HG03139 (cell line): ENCODE measurements at regions not wholly inside any gene's neighbourhood (a gene's known extent, or its start where the extent isn't known, plus 50 kb on each side); places are given as distances from the start of the nearest gene placed in this dataset.
"Not testable (repeated sequence)": the region's sequence is repeated elsewhere in the genome, so short reads cannot be mapped to it uniquely, and the experiment has no call there.

Source experiments
- ATAC-seq: cut with Tn5 transposase; IDR thresholded peaks from one replicate; pipeline ENCODE4 v1.9.1; 2021; ENCODE audit not compliant: unreplicated experiment

GRCh38 chr9:100794738-100795269, 216.9 kb downstream of the CAVIN4 start:
- no peak for ATAC-seq

- ATAC-seq = no peak
Measured at GRCh38 chr9:100803956-100804355, 224.6 kb upstream of the PLPPR1 start.

GRCh38 chr9:100811643-100812042, 216.9 kb upstream of the PLPPR1 start:
- no peak for ATAC-seq

GRCh38 chr9:100813871-100814270, 214.7 kb upstream of the PLPPR1 start:
- ATAC-seq = no peak

GRCh38 chr9:100819980-100820379, 208.5 kb upstream of the PLPPR1 start:
- ATAC-seq = no peak

- ATAC-seq = not testable (repeated sequence)
Measured at GRCh38 chr9:100833035-100833434, 195.5 kb upstream of the PLPPR1 start.

- no peak for ATAC-seq
Measured at GRCh38 chr9:100838857-100839256, 189.7 kb upstream of the PLPPR1 start.

GRCh38 chr9:100848726-100849125, 179.8 kb upstream of the PLPPR1 start:
- ATAC-seq = no peak

- no peak for ATAC-seq
Measured at GRCh38 chr9:100852088-100852487, 176.4 kb upstream of the PLPPR1 start.

GRCh38 chr9:100856238-100856637, 172.3 kb upstream of the PLPPR1 start:
- no peak for ATAC-seq

- no peak for ATAC-seq
Measured at GRCh38 chr9:100865111-100865510, 163.4 kb upstream of the PLPPR1 start.

GRCh38 chr9:100865648-100866047, 162.9 kb upstream of the PLPPR1 start:
- no peak for ATAC-seq

GRCh38 chr9:100869326-100869725, 159.2 kb upstream of the PLPPR1 start:
- ATAC-seq = no peak

GRCh38 chr9:100879884-100880283, 148.6 kb upstream of the PLPPR1 start:
- no peak for ATAC-seq

GRCh38 chr9:100880284-100880683, 148.2 kb upstream of the PLPPR1 start:
- no peak for ATAC-seq

GRCh38 chr9:100884518-100884917, 144.0 kb upstream of the PLPPR1 start:
- no peak for ATAC-seq

- no peak for ATAC-seq
Measured at GRCh38 chr9:100890321-100890720, 138.2 kb upstream of the PLPPR1 start.

- no peak for ATAC-seq
Measured at GRCh38 chr9:100911273-100911672, 117.3 kb upstream of the PLPPR1 start.

GRCh38 chr9:100913257-100913656, 115.3 kb upstream of the PLPPR1 start:
- ATAC-seq = no peak

- no peak for ATAC-seq
Measured at GRCh38 chr9:100914266-100914665, 114.3 kb upstream of the PLPPR1 start.

- ATAC-seq = no peak
Measured at GRCh38 chr9:100919506-100919905, 109.0 kb upstream of the PLPPR1 start.

- ATAC-seq = no peak
Measured at GRCh38 chr9:100926366-100926765, 102.2 kb upstream of the PLPPR1 start.

- no peak for ATAC-seq
Measured at GRCh38 chr9:100927763-100928162, 100.8 kb upstream of the PLPPR1 start.

GRCh38 chr9:100933656-100934055, 94.9 kb upstream of the PLPPR1 start:
- ATAC-seq = no peak
